Mammary epithelial cell (primary cell): ENCODE measurements at regions not wholly inside any gene's neighbourhood (a gene's known extent, or its start where the extent isn't known, plus 50 kb on each side); places are given as distances from the start of the nearest gene placed in this dataset.
"Not testable (repeated sequence)": the region's sequence is repeated elsewhere in the genome, so short reads cannot be mapped to it uniquely, and the experiment has no call there.

Source experiments
- CTCF ChIP-seq, 2 donors: IDR thresholded peaks in 1 of 2; conservative IDR thresholded peaks in 1 of 2; 2 replicates each; pipeline ENCODE4 v1.5.1; 2011 to 2012; ENCODE audit warnings: inconsistent platforms in 2 of 2, low read length in 2 of 2, mild to moderate bottlenecking in 2 of 2, control low read depth in 1 of 2, low read depth in 1 of 2; ENCODE audit not compliant: insufficient read depth in 1 of 2; ENCODE audit errors: extremely low read depth in 1 of 2
- EZH2 ChIP-seq: IDR thresholded peaks from 2 replicates; pipeline ENCODE4 v1.6.1; 2012; ENCODE audit warnings: low read length, inconsistent platforms, borderline replicate concordance

DNA sequence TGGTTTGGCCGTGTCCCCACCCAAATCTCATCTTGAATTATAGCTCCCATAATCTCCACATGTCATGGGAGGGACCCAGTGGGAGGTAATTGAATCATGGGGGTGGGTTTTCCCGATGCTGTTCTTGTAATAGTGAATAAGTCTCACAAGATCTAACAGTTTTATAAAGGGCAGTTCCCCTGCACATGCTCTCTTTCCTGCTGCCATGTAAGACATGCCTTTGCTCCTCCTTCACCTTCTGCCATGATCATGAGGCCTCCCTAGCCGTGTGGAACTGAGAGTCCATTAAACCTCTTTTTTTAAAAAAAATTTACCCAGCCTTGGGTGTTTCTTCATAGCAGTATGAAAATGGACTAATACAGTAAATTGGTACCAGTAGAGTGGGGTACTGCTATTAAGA, 510.6 kb upstream of the FANCL start:
- not testable (repeated sequence) for TF ChIP-seq CTCF (conservative IDR thresholded peaks at IDR 0.05 in 1 of 2, IDR thresholded peaks at IDR 0.05 in 1 of 2; ENCODE audit: extremely low read depth in 1 of 2, insufficient read depth in 1 of 2, low read depth in 1 of 2, low read length in 2 of 2); EZH2
